ENCODE measurements at regions not wholly inside any gene's neighbourhood (a gene's known extent, or its start where the extent isn't known, plus 50 kb on each side); places are given as distances from the start of the nearest gene placed in this dataset.
"Not testable (repeated sequence)": the region's sequence is repeated elsewhere in the genome, so short reads cannot be mapped to it uniquely, and the experiment has no call there.

DNA sequence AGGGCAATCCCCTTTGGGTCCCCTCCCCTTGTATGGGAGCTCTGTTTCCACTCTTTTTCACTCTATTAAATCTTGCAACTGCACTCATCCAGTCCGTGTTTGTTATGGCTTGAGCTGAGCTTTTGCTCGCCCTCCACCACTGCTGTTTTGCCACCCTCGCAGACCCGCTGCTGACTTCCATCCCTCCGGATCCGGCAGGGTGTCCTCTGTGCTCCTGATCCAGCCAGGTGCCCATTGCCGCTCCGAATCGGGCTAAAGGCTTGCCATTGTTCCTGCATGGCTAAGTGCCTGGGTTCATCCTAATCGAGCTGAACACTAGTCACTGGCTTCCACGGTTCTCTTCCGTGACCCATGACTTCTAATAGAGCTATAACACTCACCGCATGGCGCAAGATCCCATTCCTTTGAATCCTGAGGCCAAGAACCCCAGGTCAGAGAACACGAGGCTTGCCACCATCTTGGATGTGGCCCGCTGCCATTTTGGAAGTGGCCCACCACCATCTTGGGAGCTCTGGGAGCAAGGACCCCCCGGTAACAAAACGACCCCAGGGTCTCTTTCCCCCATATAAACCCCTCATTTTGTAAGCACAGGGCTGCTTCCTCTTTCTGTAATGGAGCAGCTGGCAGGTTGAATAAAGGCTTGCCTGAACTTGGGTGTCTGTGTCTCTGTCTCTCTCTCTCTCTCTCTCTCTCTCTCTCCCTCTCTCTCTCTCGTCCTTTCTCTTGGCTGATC lies 1166.2 kb downstream of the TAF11L14 start:
- no peak for DNase-seq (ENCODE audit: low spot score)

GRCh38 chr5:18801413-18801812 lies 1167.2 kb downstream of the TAF11L14 start:
- not testable (repeated sequence) for DNase-seq (ENCODE audit: low spot score)

DNA sequence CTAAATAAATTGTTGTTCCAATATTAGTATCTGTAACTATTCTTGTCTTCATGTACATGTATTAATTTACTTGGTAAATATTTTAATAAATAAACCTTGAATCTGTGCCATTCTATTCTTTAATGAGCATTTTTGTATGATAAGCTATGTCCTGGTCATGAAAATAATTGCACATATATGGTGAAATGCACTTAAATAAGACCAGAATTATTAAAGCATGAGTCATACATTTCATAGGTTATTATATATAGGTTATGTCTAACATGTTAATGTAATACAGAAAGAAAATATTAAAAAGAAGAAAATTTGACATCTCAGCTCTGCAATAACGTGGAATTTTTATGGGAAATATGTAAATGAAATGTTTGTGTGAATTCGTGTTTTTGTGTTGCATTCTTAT lies 1168.1 kb downstream of the TAF11L14 start:
- no peak for DNase-seq (ENCODE audit: low spot score)

DNA sequence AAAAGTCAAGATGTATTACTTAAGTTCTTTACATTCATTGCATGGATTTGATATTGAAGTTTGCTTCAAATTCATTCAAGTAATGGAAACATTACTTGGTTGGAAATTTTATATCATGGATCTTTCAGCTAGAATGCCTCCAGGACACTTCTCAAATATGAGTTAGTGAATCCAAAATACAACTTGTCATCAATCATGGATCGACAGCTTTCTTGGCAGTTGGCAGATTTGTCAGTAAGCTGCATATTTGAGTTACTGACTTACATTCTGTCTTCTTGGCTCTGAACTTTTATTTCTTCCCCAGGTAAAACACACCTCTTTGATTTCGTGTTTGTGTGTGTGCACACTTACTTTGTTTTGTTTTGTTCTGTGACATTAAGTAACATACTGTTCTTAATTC lies 1171.1 kb downstream of the TAF11L14 start:
- no peak for DNase-seq (ENCODE audit: low spot score)

DNA sequence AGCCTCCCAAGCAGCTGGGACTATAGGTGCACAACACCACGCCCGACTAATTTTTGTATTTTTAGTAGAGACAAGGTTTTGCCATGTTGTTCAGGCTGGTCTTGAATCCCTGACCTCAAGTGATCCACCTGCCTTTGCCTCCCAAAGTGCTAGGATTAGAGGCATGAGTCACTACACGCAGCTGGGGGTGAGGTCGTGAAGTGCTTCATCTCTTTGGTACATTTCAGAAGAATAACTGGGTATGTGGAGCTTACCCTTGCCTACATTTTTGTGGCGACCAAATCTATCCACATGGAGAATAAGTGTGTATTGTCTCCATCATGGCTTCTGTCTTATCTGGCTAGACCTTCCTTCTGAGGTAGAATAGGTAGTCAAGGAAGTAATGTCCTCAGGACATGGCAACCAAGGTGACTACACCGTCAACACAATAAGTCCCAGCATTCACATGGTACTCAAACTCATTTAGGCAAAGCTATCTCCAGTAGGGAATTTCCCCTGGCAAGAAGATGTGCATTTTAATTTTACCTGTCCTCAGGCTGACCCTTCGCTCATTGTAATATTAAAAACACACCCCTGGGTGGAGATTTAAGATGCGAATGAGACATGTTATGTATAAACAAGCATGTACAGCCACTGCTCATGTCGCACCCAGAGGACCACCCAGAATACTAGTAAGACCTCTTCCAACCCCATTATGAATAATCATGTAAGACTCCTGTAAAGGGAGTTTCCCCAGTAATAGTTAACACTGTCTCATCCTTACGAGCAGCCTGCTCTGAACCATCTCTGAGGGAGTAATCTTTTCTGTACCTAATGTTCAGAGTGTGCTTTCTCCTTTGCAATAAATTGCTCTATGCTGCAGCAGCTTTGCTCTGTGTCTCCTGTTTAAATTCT lies 1173.2 kb downstream of the TAF11L14 start:
- no peak for DNase-seq (ENCODE audit: low spot score)

- DNase-seq (ENCODE audit: low spot score): no peak
Observed at GRCh38 chr5:18811661-18812060, 1176.3 kb downstream of the CDH18 start.

- no peak for DNase-seq (ENCODE audit: low spot score)
Observed at GRCh38 chr5:18828351-18828750, 1159.6 kb downstream of the CDH18 start.

GRCh38 chr5:18829539-18829938 lies 1158.5 kb downstream of the CDH18 start:
- no peak for DNase-seq (ENCODE audit: low spot score)

GRCh38 chr5:18850216-18850615 lies 1137.8 kb downstream of the CDH18 start:
- DNase-seq (ENCODE audit: low spot score): no peak

DNA sequence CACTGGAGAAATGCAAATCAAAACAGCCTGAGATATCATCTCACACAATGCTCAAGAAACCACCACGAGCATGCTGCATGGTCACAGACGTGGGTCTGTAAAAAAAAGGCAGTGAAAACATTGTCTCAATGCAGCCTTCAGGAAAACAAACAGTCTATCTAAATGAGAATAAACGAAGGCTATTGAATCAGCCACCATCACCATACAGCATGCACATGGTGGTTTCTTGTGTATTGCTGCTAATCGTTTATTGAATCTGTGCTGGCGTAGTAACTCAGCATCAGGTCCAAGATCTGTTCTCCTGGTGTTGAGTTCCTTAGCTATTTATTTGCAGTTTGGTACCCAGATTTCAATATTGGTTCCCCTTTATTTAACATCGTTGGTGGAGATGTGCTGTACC lies 1115.0 kb downstream of the CDH18 start:
- DNase-seq (ENCODE audit: low spot score): no peak

- DNase-seq (ENCODE audit: low spot score): no peak
Observed at GRCh38 chr5:18876565-18876964, 1111.4 kb downstream of the CDH18 start.

DNA sequence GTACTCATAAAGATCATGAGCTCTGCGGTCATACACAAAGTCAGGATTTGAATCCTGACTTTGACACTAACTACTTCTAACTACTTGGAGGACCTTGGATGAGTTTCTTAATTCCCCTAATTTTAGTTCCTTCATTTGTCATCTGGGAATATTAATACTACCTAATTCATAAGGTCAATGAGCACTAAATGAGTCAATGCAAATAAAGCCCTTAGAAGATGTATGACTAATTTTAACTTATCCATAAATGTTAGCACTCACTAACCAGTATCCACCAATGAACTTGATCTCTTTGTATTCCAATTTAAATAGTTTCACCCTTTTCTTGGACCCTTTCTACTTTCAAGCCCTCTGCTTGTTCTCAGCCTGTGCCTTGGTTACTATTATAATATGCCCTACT lies 1106.4 kb downstream of the CDH18 start:
- DNase-seq (ENCODE audit: low spot score): no peak

GRCh38 chr5:18882154-18882553 lies 1105.8 kb downstream of the CDH18 start:
- DNase-seq (ENCODE audit: low spot score): no peak

GRCh38 chr5:18888821-18889220 lies 1099.2 kb downstream of the CDH18 start:
- DNase-seq (ENCODE audit: low spot score): no peak

DNA sequence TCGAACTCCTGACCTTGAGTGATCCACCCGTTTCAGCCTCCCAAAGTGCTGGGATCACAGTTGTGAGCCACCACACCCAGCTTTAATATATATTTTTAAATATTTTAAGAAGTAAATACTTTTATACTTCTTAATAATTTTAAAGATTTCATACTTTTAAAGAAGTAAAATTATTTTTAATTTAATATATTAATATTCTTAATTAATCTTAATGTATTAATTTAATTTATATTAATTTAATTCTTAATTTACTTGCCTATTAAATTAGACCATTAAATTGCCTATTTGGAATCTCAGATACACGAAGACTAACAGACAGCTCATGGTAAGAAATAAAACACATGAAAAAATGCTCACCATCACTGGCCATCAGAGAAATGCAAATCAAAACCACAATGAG lies 1087.4 kb downstream of the CDH18 start:
- no peak for DNase-seq (ENCODE audit: low spot score)

- no peak for DNase-seq (ENCODE audit: low spot score)
Observed at GRCh38 chr5:18920966-18921365, 1067.0 kb downstream of the CDH18 start.

DNA sequence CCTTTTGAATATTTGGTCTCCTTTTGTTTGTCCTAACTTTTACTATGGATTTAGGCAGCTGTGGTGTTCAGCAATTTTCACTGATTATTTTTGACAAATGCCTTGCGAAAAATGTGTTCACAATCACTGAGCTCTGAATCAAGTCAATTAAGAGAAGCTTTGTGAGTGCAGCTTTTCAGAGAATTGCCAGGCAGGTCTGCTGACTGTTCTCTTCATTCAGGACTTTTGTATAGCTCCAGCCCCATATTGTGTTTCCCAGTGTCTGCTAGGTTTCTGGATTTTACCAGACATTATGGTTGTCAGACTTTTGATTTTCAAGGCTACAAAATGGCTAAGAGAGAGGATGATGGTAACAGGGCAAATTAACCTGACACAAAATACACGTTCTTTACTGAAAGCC lies 1055.9 kb downstream of the CDH18 start:
- no peak for DNase-seq (ENCODE audit: low spot score)

GRCh38 chr5:18944771-18945170 lies 1043.2 kb downstream of the CDH18 start:
- DNase-seq (ENCODE audit: low spot score): no peak

- no peak for DNase-seq (ENCODE audit: low spot score)
Observed at GRCh38 chr5:18954239-18954638, 1033.8 kb downstream of the CDH18 start.

- DNase-seq (ENCODE audit: low spot score): no peak
Observed at GRCh38 chr5:18959535-18959934, 1028.5 kb downstream of the CDH18 start.

DNA sequence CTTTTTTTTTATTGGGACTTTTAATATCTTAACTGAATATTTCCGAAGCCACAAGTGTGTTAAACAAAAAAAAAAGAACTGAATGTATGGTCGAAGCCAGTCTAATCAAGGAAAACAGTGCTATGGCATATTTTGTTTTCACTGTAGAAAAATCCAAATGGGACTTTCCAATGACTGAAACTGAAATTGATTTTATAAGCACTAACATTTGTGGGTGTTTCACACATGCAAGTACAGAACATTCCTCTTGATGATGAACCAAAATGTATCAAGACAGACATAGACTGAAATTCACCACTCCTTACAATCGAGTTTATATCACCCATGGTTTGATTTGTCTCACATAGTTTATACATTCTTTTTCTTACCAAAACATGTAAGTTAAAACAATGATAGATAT lies 1026.8 kb downstream of the CDH18 start:
- no peak for DNase-seq (ENCODE audit: low spot score)

GRCh38 chr5:18965893-18966292 lies 1022.1 kb downstream of the CDH18 start:
- no peak for DNase-seq (ENCODE audit: low spot score)

GRCh38 chr5:18967637-18968036 lies 1020.4 kb downstream of the CDH18 start:
- DNase-seq (ENCODE audit: low spot score): no peak

Measured in CD4-positive, alpha-beta T cell treated with Interleukin-6 at 100 ng/mL for 8 hours (primary cell).